PC-9 (cell line): ENCODE measurements at regions not wholly inside any gene's neighbourhood (a gene's known extent, or its start where the extent isn't known, plus 50 kb on each side); places are given as distances from the start of the nearest gene placed in this dataset.

Source experiments
- BruUV-seq: library from RNA; stranded (reverse); fragments of 400-500 nt; replicated peaks from 2 replicates; lab custom pipeline; 2021; lab: Mats Ljungman, UMichigan
- CTCF ChIA-PET: fragments of 300-600 bp; sonication (Branson Sonifier 250); formaldehyde crosslinking; loops from one replicate; lab custom pipeline; 2022; ENCODE audit warnings: antibody characterized with exemption; lab: Charles Lee
- POLR2A ChIA-PET: fragments of 300-600 bp; sonication (Branson Sonifier 250); formaldehyde crosslinking; loops from one replicate; lab custom pipeline; 2022; ENCODE audit warnings: antibody characterized with exemption; ENCODE audit not compliant: unreplicated experiment; lab: Charles Lee
- DNase-seq, 2 experiments: peaks; one replicate each; pipeline versions ENCODE4 v3.0.0 to v3.0.0-alpha.2; 2015 to 2022; ENCODE audit warnings: mixed read lengths in 1 of 2
- H2AFZ ChIP-seq: fragments of 200-600 bp; sonication (generic); 2 replicates; pipeline ENCODE4 v1.8.1; 2017; ENCODE audit warnings: antibody characterized with exemption
- H3F3A ChIP-seq: fragments of 200-600 bp; sonication (generic); 2 replicates; pipeline ENCODE4 v1.8.1; 2017; ENCODE audit warnings: antibody characterized with exemption, mild to moderate bottlenecking, low read depth; ENCODE audit not compliant: insufficient read depth
- H3K27ac ChIP-seq: fragments of 200-600 bp; sonication (generic); 2 replicates; pipeline ENCODE4 v1.6.1; 2016; ENCODE audit warnings: mixed run types
- H3K27me3 ChIP-seq: fragments of 200-600 bp; sonication (generic); 2 replicates; pipeline ENCODE4 v1.6.1; 2016; ENCODE audit warnings: low read depth, mixed run types; ENCODE audit not compliant: insufficient read depth
- H3K36me3 ChIP-seq: fragments of 200-600 bp; sonication (generic); 2 replicates; pipeline ENCODE4 v1.6.1; 2016; ENCODE audit warnings: low read depth, mixed run types
- H3K4me1 ChIP-seq: fragments of 200-600 bp; sonication (generic); replicated peaks from 2 replicates; pipeline ENCODE4 v1.6.1; 2016; ENCODE audit warnings: mixed run types; ENCODE audit not compliant: insufficient read depth
- H3K4me2 ChIP-seq: fragments of 200-600 bp; sonication (generic); 2 replicates; pipeline ENCODE4 v1.6.1; 2017; ENCODE audit warnings: mixed run types
- H3K4me3 ChIP-seq: fragments of 200-600 bp; sonication (generic); 2 replicates; pipeline ENCODE4 v1.6.1; 2016; ENCODE audit warnings: mixed run types
- H3K79me2 ChIP-seq: fragments of 200-600 bp; sonication (generic); 2 replicates; pipeline ENCODE4 v1.6.1; 2017; ENCODE audit warnings: low read depth, mixed run types
- H3K9me2 ChIP-seq: fragments of 200-600 bp; sonication (generic); 2 replicates; pipeline ENCODE4 v1.8.1; 2017; ENCODE audit warnings: mild to moderate bottlenecking; ENCODE audit not compliant: insufficient read depth
- H3K9me3 ChIP-seq: fragments of 200-600 bp; sonication (generic); 2 replicates; pipeline ENCODE4 v1.8.1; 2016; ENCODE audit warnings: low read depth; ENCODE audit not compliant: insufficient read depth
- H4K20me1 ChIP-seq: fragments of 200-600 bp; sonication (generic); 2 replicates; pipeline ENCODE4 v1.8.1; 2017; ENCODE audit not compliant: insufficient read depth
- CTCF ChIP-seq: fragments of 200-600 bp; sonication (generic); conservative IDR thresholded peaks from 2 replicates; pipeline ENCODE4 v1.6.1; 2017; ENCODE audit warnings: mixed run types, antibody characterized with exemption, mild to moderate bottlenecking, moderate library complexity
- EZH2 ChIP-seq: fragments of 200-600 bp; sonication (generic); IDR thresholded peaks from 2 replicates; pipeline ENCODE4 v1.8.0; 2017; ENCODE audit warnings: antibody characterized with exemption, low read depth
- intact Hi-C: fragments of 100-400 bp; cut with micrococcal nuclease; formaldehyde crosslinking; loops from one replicate; pipeline ENCODE4 v1.10.0; 2022; ENCODE audit not compliant: unreplicated experiment

DNA sequence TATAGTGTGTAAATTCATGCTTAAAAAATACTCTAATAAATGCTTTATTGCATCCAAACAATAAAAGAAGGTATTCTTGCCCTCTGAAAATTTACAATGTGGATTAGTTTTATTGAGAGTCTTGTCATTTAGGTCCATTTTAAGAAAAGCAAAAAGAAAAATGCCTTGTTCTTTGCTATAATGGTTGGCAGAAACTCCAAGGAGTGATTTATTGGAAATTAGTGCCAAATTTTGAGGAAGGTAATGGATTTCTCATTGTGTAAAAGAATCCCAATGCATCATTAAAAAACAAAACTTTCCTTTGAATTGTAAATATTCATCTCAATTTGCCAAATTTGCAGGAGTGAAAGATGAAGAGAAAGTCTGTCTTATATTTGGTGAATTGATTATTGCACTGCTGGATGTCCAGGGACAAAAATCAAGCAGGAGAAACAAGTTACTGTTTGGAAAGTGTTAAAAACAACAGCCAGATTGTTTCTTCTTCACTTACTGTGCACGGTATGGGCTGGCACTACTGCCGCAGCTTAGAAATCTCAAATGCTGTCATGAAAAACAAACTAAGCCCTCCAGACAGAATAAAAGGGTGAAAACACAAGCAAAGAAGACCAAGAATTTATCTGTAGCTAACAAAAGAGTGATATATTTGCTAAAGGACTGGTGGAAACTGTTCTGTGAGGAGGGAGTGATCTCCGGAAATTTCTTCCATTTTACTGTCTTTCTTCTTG lies 511.7 kb downstream of the TMTC2 start:
- ChIA-PET CTCF (no interaction called here), POLR2A (no interaction called here)
- Histone ChIP-seq H3K27me3 (no peaks in the 10 kb centered on the region), H3F3A (no peaks in the 10 kb centered on the region), H3K9me3 (no peaks in the 10 kb centered on the region), H3K27ac (no peak overlapping the region), H3K79me2 (no peaks in the 10 kb centered on the region), H2AFZ (no peak overlapping the region), H3K4me3 (no peak overlapping the region), H4K20me1 (no peaks in the 10 kb centered on the region), H3K36me3 (no peaks in the 10 kb centered on the region), H3K4me2 (no peak overlapping the region), H3K4me1 (no peaks in the 10 kb centered on the region), H3K9me2 (peaks cover 7% of the 10 kb centered on the region; the same call in 1 of the 2 replicates)
- no TSS peak for BruUV-seq
- no peak for DNase-seq
- intact Hi-C loops = no loop called here
- TF ChIP-seq CTCF = no peak
- no peak for TF ChIP-seq EZH2

DNA sequence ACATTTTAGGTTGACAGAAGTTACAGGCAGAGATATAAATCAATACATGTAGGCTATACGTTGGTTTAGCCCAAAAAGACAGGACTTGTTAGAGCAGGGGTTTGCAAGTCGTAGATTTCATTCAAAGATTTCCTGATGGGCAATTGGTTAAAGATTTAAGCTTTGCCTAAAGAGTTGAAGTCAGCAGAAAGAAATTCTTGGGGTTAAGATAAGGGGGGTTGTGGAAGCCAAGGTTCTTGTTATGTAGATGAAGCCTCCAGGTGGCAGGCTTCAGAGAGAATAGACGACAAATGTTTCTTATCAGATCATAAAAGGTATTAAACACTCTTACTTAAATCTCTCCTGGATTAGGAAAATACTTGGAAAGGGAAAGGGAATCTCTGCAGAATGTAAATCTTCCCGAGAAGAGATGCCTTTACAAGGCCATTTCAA lies 510.8 kb downstream of the TMTC2 start:
- H3K27ac ChIP-seq = no peak overlapping the region
- CTCF ChIA-PET = interaction anchor here (0.7 kb wide), 1 partner anchor 98 kb away, joined by 4 read pairs; no protein-coding TSS in a partner anchor
- POLR2A ChIA-PET = no interaction called here
- no peaks in the 10 kb centered on the region for H4K20me1 ChIP-seq
- no peak overlapping the region for H2AFZ ChIP-seq
- H3K79me2 ChIP-seq = no peaks in the 10 kb centered on the region
- H3K4me3 ChIP-seq = no peak overlapping the region
- no peaks in the 10 kb centered on the region for H3K9me3 ChIP-seq
- H3K9me2 ChIP-seq = peaks cover 7% of the 10 kb centered on the region; the same call in 1 of the 2 replicates
- H3K4me2 ChIP-seq = no peak overlapping the region
- no peaks in the 10 kb centered on the region for H3K36me3 ChIP-seq
- intact Hi-C loops = no loop called here
- no peaks in the 10 kb centered on the region for H3K27me3 ChIP-seq
- H3K4me1 ChIP-seq = no peaks in the 10 kb centered on the region
- DNase-seq = no peak
- H3F3A ChIP-seq = no peaks in the 10 kb centered on the region
- TF ChIP-seq EZH2 (no peak), CTCF (no peak)
- BruUV-seq = no TSS peak

GRCh38 chr12:83196694-83197350 lies 510.1 kb downstream of the TMTC2 start:
- POLR2A ChIA-PET = no interaction called here
- Histone ChIP-seq H3K27me3 (no peaks in the 10 kb centered on the region), H3K36me3 (no peaks in the 10 kb centered on the region), H3K4me1 (no peaks in the 10 kb centered on the region), H3K79me2 (no peaks in the 10 kb centered on the region), H3K27ac (no peak overlapping the region), H3K4me3 (no peak overlapping the region), H3K4me2 (no peak overlapping the region), H3F3A (no peaks in the 10 kb centered on the region), H4K20me1 (no peaks in the 10 kb centered on the region), H2AFZ (no peak overlapping the region), H3K9me3 (0 out of 2 replicates have a peak, but pooled peaks cover 4% of the 10 kb centered on the region), H3K9me2 (peaks cover 7% of the 10 kb centered on the region; the same call in 1 of the 2 replicates)
- BruUV-seq = no TSS peak
- no peak for DNase-seq
- intact Hi-C loops = no loop called here
- CTCF ChIA-PET = no interaction called here
- TF ChIP-seq CTCF (no peak), EZH2 (no peak)
